Stimulated activated CD4-positive, alpha-beta T cell treated with anti-CD3 and anti-CD28 coated beads, TNF-alpha, amount 100 ng/mL, for 48 hours (primary cell): ENCODE measurements at regions not wholly inside any gene's neighbourhood (a gene's known extent, or its start where the extent isn't known, plus 50 kb on each side); places are given as distances from the start of the nearest gene placed in this dataset.
"Not testable (repeated sequence)": the region's sequence is repeated elsewhere in the genome, so short reads cannot be mapped to it uniquely, and the experiment has no call there.

Experiments
- DNase-seq, 3 donors: peaks; one replicate each; pipeline ENCODE4 v3.0.0-alpha.2; 2020; ENCODE audit warnings: low read depth in 3 of 3

DNA sequence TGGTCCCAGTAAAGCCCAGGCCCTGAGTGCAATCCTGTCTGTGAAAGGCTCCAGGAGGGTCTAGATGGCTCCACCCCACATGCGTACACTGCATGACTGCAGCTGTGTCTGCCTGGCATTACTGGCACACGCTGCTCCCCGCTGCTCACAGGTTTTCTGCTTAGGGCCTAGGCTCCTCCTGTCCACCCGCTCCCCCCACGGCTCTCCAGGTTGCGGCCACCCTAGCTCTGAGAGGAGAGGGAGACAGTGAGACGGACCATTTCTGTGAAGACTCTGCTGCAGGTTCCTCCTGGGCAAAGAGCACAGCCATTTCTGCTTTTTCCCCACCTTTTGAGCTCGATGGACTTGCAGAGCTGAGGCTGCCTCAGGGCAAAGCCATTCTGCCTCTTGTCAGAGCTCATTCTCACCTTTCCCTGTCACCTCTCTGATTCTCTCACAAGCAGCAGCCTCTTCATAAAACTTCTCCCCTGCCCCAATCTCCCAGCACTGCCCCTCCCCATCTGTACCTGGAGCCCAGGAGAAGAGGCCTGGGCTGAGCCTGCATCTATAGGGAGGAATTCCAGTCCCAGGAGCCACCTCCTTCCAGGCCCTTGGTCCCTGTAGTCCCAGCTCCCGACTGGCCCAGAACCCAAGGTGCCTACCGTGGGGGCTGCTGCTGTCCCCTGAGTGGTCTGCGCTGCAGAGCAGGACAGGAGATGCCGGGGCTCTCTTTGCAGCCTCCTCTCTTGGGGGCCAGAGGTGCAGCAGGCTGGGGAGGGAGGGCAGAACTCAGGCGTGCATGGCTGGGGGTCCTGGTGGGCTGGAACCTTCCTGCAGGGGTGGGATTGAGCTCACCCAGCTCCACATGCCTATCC lies 433.7 kb upstream of the B3GAT1 start:
- no peak for DNase-seq

- DNase-seq: no peak
Observed at GRCh38 chr11:134844838-134845237, 432.8 kb upstream of the B3GAT1 start.

DNA sequence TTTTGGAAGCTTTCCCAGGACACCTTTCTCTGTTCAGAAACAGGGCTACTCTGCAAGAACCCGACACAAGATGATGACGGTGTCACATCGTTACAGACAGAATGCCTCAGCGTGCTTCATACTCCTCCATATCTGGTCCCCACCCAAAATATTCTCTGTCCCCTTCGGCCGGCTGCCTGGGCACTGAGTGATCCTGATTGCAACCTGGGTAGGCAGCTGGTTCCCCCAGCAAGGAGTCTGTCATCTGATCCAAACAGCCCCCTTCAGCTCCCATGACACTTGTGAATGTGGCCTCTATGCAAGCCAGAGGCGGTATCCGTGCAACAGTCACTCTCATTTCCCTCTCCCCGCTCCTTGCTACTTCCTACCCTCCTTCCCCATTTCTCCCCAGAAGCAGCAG lies 431.7 kb upstream of the B3GAT1 start:
- DNase-seq: no peak

- no peak for DNase-seq
Observed at GRCh38 chr11:134843020-134843419, 431.0 kb upstream of the B3GAT1 start.

DNA sequence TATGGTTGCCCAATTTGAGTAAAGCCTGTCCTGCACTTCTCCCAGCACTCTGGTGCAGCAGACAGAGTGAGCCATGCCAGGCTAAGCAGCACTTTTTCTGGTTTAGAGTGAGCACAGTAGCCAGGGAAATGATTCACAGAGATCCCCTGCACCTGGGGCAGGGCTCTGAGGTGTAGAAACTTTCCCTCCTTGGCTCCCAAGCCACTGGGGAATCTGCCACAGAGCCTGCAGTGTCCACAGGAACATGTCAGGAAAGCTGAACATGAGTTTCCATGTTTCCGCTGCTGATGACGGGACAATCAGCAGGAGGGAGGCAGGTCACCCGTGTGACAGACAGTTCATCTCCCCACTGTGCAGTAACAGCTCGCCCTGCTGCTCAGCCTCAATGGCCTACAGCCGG lies 429.9 kb upstream of the B3GAT1 start:
- DNase-seq: no peak

- no peak for DNase-seq
Observed at GRCh38 chr11:134841411-134841810, 429.4 kb upstream of the B3GAT1 start.

DNA sequence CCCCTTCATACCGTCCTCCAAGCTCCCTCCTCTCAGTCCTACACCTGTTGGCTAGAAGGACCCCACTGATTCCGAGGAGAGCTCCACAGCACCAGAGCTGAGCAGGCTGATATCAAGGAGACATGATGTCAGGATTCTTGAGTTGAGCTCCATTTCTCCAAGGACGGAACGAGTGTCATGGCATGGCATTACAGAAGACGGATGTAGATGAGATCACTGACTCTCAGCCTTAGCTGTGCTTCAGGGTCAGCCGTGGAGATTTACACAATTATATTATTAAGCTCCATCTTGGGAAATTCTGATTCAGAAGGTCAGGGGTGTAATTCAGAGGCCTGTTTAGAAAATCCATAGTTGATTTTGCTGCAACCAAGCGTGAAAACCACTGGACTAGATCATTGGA lies 428.9 kb upstream of the B3GAT1 start:
- DNase-seq: no peak

DNA sequence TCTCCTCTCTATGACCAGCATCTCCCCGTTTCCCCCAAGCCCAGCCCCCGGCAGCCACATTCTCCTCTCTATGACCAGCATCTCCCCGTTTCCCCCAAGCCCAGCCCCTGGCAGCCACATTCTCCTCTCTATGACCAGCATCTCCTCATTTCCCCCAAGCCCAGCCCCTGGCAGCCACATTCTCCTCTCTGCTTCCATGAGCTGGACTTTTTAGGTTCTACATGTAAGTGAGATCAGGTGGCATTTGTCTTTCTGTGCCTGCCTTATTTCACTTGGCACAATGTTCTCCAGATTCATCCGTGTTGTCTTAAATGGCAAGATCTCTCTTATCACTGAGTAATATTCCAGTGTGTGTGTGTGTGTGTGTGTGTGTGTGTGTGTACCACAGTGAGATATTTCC lies 428.1 kb upstream of the B3GAT1 start:
- DNase-seq: not testable (repeated sequence)

DNA sequence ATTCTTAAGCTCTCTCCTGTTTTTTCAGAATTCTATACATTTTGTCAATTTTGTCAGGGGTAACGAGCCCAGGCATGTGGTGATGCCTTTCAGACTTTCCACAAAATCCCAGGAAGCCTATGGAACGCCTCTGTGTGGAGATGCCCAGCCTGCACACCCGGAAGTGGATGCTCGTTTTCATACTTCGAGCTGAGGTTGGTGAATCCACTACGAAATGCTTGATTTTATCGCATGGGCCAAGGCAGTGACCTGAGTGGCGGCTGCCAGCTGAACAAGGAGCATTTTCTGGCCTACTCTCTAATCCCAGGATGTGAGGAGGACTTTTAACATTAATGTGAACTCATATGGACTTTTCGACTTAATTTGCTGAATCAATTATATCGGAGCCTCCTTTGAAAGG lies 426.7 kb upstream of the B3GAT1 start:
- DNase-seq: no peak

- DNase-seq: no peak
Observed at GRCh38 chr11:134837887-134838232, 425.8 kb upstream of the B3GAT1 start.

DNA sequence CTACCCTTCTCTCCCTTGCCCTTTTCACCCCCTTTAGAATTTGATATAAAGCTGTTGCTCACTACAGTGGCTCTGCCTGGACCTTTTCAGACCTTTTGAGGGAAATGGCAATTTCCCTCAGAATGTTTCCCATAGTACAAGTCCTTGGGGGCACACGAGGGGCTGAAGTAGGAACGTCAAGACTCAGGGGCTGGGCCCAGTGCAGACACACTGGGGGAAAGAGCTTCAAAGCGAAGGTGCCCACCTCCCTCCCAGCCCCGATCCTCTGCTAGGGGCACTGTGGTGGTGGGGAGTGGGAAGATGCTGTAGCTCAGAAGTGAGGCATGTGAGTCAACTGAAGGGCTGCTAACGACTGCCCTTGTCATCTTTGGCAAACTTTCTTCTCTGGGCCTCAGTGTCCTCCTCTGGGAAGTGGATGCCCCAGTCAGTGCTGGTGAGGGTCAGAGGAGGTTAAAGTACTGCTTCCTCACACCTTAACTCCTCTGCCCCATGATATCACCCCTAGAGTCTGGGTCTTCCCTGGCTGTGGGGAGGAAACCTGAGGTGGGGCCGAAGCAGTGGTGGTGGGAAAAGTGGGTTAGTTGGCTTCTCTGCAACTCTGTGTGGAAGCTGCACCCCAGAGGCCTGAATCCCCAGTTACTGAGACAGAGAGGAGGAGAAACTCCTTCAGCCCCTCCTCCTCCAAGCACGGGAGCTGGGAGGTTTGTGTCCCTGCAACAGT lies 425.3 kb upstream of the B3GAT1 start:
- no peak for DNase-seq

GRCh38 chr11:134836561-134836960 lies 424.5 kb upstream of the B3GAT1 start:
- DNase-seq: no peak

DNA sequence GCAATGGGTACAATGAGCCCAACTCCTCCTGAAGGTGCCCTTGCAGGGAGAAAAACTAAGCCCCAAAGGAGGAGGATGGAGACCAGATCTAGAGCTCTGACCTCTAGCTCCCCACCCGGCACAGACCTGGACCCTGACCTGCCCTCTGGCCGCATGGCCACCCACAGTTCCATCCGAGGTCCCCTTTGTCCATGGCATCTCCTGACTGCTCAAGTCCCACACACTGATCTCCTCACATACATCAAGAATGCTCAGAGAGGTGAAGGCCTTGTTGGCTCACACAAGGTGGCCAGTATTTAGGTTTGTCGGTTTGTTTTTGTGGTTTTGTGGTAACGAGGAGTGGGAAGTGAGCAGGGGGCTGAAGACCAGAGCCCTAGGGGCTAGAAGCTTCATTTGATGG lies 423.5 kb upstream of the B3GAT1 start:
- no peak for DNase-seq

- no peak for DNase-seq
Observed at GRCh38 chr11:134830312-134830711, 418.3 kb upstream of the B3GAT1 start.

- DNase-seq: no peak
Observed at GRCh38 chr11:134823970-134824369, 411.9 kb upstream of the B3GAT1 start.

DNA sequence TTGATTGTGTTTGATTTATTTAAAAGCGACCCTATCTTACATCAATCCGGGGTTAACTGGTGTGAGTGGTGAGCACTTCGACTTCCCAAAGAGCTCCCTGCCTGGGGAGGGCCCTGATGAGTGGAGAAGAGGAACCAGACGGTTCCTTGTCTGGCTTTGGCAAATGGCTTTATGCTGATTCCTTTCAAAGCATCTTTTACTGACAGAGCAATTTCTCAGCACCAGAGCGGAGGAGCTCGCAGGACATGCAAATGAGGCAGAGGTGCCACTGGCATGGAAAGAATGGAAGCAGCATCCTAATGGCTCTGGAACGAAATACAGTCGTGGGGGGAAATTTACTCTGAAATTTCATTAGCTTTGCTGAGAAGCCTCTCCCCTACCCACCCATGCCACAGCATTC lies 410.9 kb upstream of the B3GAT1 start:
- DNase-seq: no peak

GRCh38 chr11:134821422-134821821 lies 409.4 kb upstream of the B3GAT1 start:
- DNase-seq: no peak

DNA sequence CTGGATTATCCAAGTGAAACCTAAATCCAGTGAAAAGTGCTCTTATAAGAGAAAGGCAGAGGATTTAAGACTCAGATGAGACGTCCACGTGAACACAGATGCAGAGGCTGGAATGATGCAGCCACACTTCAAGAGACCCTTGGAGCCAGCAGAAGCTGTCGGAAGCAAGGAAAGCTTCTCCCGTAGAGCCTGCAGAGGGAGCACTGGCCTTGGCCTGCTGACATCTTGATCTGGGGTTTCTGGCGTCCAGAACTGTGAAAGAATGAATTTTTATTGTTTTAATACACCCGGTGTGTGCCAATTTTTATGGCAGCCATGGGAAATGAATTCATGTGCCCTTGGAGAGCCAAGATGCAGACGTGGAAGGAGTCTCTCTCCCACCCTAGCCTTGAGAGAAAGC lies 407.0 kb upstream of the B3GAT1 start:
- no peak for DNase-seq

- DNase-seq: no peak
Observed at GRCh38 chr11:134818516-134818915, 406.5 kb upstream of the B3GAT1 start.

GRCh38 chr11:134815404-134815803 lies 403.4 kb upstream of the B3GAT1 start:
- DNase-seq: no peak

DNA sequence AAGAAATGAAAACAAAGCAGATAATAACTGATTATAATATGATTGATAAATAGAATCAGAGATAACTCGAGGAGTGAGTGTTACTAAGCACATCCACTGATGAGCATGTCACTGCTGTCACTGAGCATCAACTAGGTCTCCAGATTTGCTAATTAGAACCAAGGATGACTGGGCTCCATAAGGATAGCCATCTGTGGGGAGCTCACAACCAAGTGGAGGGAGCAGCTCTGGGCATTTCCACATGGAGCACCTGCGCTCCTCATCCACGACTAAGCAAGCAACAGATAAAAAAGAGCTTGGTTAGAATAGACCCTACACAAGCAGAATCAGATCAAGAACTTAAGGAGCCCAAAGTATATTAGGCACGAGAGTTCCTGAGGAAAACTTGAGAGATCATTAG lies 396.0 kb upstream of the B3GAT1 start:
- no peak for DNase-seq

DNA sequence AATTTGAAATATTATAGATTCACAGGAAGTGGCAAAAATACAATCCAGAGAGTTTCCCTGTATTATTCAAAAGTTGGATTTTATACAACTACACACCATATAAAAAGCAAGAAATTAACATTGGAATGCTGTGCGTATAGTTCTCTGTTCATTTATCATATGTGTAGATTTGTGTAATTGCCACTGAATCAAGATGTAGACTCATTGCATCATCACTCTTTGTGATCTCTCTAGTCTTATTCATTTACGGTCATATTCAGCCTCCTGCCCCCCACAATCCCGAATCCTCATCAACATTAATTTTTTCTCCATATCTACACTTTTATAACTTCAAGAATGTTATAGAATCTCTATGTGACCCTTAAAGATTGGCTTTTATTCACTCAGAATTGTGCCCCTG lies 390.6 kb upstream of the B3GAT1 start:
- DNase-seq: no peak

GRCh38 chr11:134802116-134802515 lies 390.1 kb upstream of the B3GAT1 start:
- no peak for DNase-seq
